Ascending aorta (tissue), 2 donors: ENCODE measurements at regions not wholly inside any gene's neighbourhood (a gene's known extent, or its start where the extent isn't known, plus 50 kb on each side); places are given as distances from the start of the nearest gene placed in this dataset.

Source experiments
- DNase-seq, 2 donors: peaks; one replicate each; pipeline ENCODE4 v3.0.0-alpha.2; 2019; ENCODE audit warnings: low spot score in 2 of 2
- H3K27ac ChIP-seq, 2 donors: fragments of 200-600 bp; sonication (generic); one replicate each; pipeline ENCODE4 v1.5.1; 2016 to 2017; ENCODE audit warnings: mild to moderate bottlenecking in 1 of 2
- H3K27me3 ChIP-seq: fragments of 200-600 bp; sonication (generic); one replicate; pipeline ENCODE4 v1.5.1; 2017
- H3K36me3 ChIP-seq, 2 donors: fragments of 200-600 bp; sonication (generic); one replicate each; pipeline ENCODE4 v1.5.1; 2016
- H3K4me1 ChIP-seq, 2 donors: fragments of 200-600 bp; sonication (generic); one replicate each; pipeline ENCODE4 v1.5.1; 2016 to 2017; ENCODE audit warnings: mild to moderate bottlenecking in 1 of 2
- H3K4me3 ChIP-seq, 2 donors: fragments of 200-600 bp; sonication (generic); one replicate each; pipeline ENCODE4 v1.5.1; 2016 to 2017; ENCODE audit warnings: mild to moderate bottlenecking in 1 of 2
- H3K9me3 ChIP-seq, 2 donors: fragments of 200-600 bp; sonication (generic); one replicate each; pipeline ENCODE4 v1.5.1; 2016
- CTCF ChIP-seq, 3 experiments: fragments of 200-600 bp in 2 of 3; fragments of 450-650 bp in 1 of 3; sonication (generic) in 2 of 3; IDR thresholded peaks; one replicate each; pipeline ENCODE4 v1.5.1; 2016 to 2019; ENCODE audit warnings: antibody characterized with exemption in 3 of 3, mild to moderate bottlenecking in 1 of 3, moderate library complexity in 1 of 3
- intact Hi-C: fragments of 100-400 bp; cut with DNase I; formaldehyde crosslinking; loops from one replicate; pipeline ENCODE4 v1.15.1; 2023

- H3K27ac ChIP-seq, result no peak overlapping the region
- no peak for TF ChIP-seq CTCF (IDR thresholded peaks at IDR 0.05)
- intact Hi-C loops, result no loop called here
Measured at GRCh38 chr14:71623939-71624338, 308.3 kb upstream of the RGS6 start.

GRCh38 chr14:71625175-71625574 is 307.1 kb upstream of the RGS6 start:
- Histone ChIP-seq H3K27me3 (no peaks in the 10 kb centered on the region), H3K27ac (no peak overlapping the region), H3K36me3 (peaks cover 0 to 5% of the 10 kb centered on the region in 2 donors), H3K4me3 (no peak overlapping the region), H3K9me3 (no peaks in the 10 kb centered on the region), H3K4me1 (no peaks in the 10 kb centered on the region)
- DNase-seq, result no peak
- no peak for TF ChIP-seq CTCF (IDR thresholded peaks at IDR 0.05)
- intact Hi-C loops, result no loop called here

More at GRCh38 chr14:71623939-71624338, 308.3 kb upstream of the RGS6 start:
- peaks cover 0 to 5% of the 10 kb centered on the region in 2 donors for H3K36me3 ChIP-seq
- H3K4me3 ChIP-seq, result no peak overlapping the region
- no peaks in the 10 kb centered on the region for H3K27me3 ChIP-seq
- DNase-seq, result no peak
- no peaks in the 10 kb centered on the region for H3K4me1 ChIP-seq
- H3K9me3 ChIP-seq, result no peaks in the 10 kb centered on the region

- TF ChIP-seq CTCF (IDR thresholded peaks at IDR 0.05), result no peak
- no peak overlapping the region for H3K4me3 ChIP-seq
- no peaks in the 10 kb centered on the region for H3K9me3 ChIP-seq
- no peaks in the 10 kb centered on the region for H3K27me3 ChIP-seq
- no peak overlapping the region for H3K27ac ChIP-seq
- intact Hi-C loops, result no loop called here
- DNase-seq, result no peak
- peaks cover 0 to 5% of the 10 kb centered on the region in 2 donors for H3K36me3 ChIP-seq
- no peaks in the 10 kb centered on the region for H3K4me1 ChIP-seq
Measured at GRCh38 chr14:71625891-71626701, 306.1 kb upstream of the RGS6 start.

DNA sequence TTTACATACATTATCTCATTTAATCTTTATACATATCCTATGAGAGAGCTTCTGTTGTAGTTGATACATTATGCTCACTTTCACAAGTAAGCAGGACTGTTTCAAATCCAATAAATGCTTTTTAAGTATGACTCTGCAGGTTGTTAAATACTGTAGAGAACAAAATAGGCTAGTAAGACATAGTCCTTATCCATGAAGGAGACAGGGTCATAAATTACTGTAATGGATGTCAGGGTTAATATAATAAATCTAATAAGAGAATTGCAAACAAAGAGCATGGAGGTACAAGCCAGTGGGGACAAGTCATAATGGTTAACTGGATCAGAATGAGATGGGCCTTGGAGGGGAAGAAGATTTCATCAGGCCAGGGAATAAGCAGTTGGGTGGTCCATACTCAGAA is 303.8 kb upstream of the RGS6 start:
- H3K27ac ChIP-seq, result no peak overlapping the region
- intact Hi-C loops, result no loop called here

GRCh38 chr14:71629250-71629649 is 303.0 kb upstream of the RGS6 start:
- Histone ChIP-seq H3K27ac (no peak overlapping the region), H3K4me3 (no peak overlapping the region), H3K27me3 (no peaks in the 10 kb centered on the region), H3K36me3 (peaks cover 0 to 5% of the 10 kb centered on the region in 2 donors), H3K4me1 (no peaks in the 10 kb centered on the region), H3K9me3 (peaks cover 4 to 5% of the 10 kb centered on the region in 2 donors)
- no peak for DNase-seq
- TF ChIP-seq CTCF (IDR thresholded peaks at IDR 0.05), result no peak
- intact Hi-C loops, result no loop called here

More for the DNA sequence above, 303.8 kb upstream of the RGS6 start:
- no peaks in the 10 kb centered on the region for H3K9me3 ChIP-seq
- no peaks in the 10 kb centered on the region for H3K4me1 ChIP-seq
- no peak for TF ChIP-seq CTCF (IDR thresholded peaks at IDR 0.05)
- H3K36me3 ChIP-seq, result peaks cover 0 to 5% of the 10 kb centered on the region in 2 donors
- DNase-seq, result no peak
- H3K27me3 ChIP-seq, result no peaks in the 10 kb centered on the region
- H3K4me3 ChIP-seq, result no peak overlapping the region
